ENCODE measurements at regions not wholly inside any gene's neighbourhood (a gene's known extent, or its start where the extent isn't known, plus 50 kb on each side); places are given as distances from the start of the nearest gene placed in this dataset.
"Not testable (repeated sequence)": the region's sequence is repeated elsewhere in the genome, so short reads cannot be mapped to it uniquely, and the experiment has no call there.

DNA sequence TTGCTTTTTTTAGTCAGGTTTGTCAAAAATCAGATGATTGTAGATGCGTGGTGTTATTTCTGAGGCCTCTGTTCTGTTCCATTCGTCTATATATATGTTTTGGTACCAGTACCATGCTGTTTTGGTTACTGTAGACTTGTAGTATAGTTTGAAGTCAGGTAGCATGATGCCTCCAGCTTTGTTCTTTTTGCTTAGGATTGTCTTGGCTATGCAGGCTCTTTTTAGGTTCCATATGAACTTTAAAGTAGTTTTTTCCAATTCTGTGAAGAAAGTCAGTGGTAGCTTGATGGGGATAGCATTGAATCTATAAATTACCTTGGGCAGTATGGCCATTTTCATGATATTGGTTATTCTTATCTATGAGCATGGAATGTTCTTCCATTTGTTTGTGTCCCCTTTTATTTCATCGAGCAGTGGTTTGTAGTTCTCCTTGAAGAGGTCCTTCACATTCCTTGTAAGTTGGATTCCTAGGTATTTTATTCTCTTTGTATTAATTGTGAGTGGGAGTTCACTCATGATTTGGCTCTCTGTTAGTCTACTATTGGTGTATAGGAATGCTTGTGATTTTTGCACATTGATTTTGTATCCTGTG lies 70.1 kb upstream of the TOP3B start:
- not testable (repeated sequence) for TF ChIP-seq RAD21 (IDR thresholded peaks at IDR 0.05; ENCODE audit: low read depth)
- TF ChIP-seq, protein P1, sequence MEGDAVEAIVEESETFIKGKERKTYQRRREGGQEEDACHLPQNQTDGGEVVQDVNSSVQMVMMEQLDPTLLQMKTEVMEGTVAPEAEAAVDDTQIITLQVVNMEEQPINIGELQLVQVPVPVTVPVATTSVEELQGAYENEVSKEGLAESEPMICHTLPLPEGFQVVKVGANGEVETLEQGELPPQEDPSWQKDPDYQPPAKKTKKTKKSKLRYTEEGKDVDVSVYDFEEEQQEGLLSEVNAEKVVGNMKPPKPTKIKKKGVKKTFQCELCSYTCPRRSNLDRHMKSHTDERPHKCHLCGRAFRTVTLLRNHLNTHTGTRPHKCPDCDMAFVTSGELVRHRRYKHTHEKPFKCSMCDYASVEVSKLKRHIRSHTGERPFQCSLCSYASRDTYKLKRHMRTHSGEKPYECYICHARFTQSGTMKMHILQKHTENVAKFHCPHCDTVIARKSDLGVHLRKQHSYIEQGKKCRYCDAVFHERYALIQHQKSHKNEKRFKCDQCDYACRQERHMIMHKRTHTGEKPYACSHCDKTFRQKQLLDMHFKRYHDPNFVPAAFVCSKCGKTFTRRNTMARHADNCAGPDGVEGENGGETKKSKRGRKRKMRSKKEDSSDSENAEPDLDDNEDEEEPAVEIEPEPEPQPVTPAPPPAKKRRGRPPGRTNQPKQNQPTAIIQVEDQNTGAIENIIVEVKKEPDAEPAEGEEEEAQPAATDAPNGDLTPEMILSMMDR (IDR thresholded peaks at IDR 0.05 in 2 of 3, conservative IDR thresholded peaks at IDR 0.05 in 1 of 3; ENCODE audit: borderline replicate concordance in 1 of 3, insufficient read depth in 1 of 3, low read depth in 2 of 3, low read length in 2 of 3): not testable (repeated sequence)
